ENCODE measurements at regions not wholly inside any gene's neighbourhood (a gene's known extent, or its start where the extent isn't known, plus 50 kb on each side); places are given as distances from the start of the nearest gene placed in this dataset.
"Not testable (repeated sequence)": the region's sequence is repeated elsewhere in the genome, so short reads cannot be mapped to it uniquely, and the experiment has no call there.

- Histone ChIP-seq H3K9me3 (ENCODE audit: control insufficient read depth, low read length) (no peaks in the 10 kb centered on the region), H3K4me3 (ENCODE audit: low read length) (no peak overlapping the region), H3K4me1 (ENCODE audit: control insufficient read depth, insufficient read depth, low read length) (no peaks in the 10 kb centered on the region), H3K27me3 (ENCODE audit: control insufficient read depth, insufficient read depth, low read length) (no peaks in the 10 kb centered on the region), H3K36me3 (ENCODE audit: control insufficient read depth, insufficient read depth, low read length) (no peaks in the 10 kb centered on the region), H3K9ac (ENCODE audit: low read length) (no peak overlapping the region)
Observed at GRCh38 chr1:169031566-169032224, 74.8 kb upstream of the ATP1B1 start.

DNA sequence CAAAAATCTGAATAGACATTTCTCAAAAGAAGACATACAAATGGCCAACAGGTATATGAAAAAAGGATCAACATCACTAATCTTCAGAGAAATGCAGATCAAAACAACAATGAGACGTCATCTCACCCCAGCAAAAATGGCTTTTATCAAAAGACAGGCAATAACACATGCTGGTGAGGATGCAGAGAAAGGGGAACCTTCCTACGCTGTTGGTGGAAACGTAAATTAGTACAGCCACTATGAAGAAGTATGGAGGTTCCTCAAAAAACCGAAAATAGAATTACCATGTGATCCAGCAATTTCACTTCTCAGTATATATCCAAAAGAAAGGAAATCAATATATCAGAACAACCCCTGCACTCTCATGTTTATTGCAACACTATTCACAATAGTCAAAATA, 65.1 kb upstream of the ATP1B1 start:
- Histone ChIP-seq H3K4me1 (ENCODE audit: control insufficient read depth, insufficient read depth, low read length) (peaks cover 10% of the 10 kb centered on the region), H3K27me3 (ENCODE audit: control insufficient read depth, insufficient read depth, low read length) (no peaks in the 10 kb centered on the region), H3K9ac (ENCODE audit: low read length) (no peak overlapping the region), H3K36me3 (ENCODE audit: control insufficient read depth, insufficient read depth, low read length) (no peaks in the 10 kb centered on the region), H3K9me3 (ENCODE audit: control insufficient read depth, low read length) (no peaks in the 10 kb centered on the region), H3K4me3 (ENCODE audit: low read length) (no peak overlapping the region)

GRCh38 chr1:169042377-169042776, 64.1 kb upstream of the ATP1B1 start:
- no peaks in the 10 kb centered on the region for H3K27me3 ChIP-seq (ENCODE audit: control insufficient read depth, insufficient read depth, low read length)
- H3K36me3 ChIP-seq (ENCODE audit: control insufficient read depth, insufficient read depth, low read length): no peaks in the 10 kb centered on the region
- H3K9me3 ChIP-seq (ENCODE audit: control insufficient read depth, low read length): no peaks in the 10 kb centered on the region
- H3K4me3 ChIP-seq (ENCODE audit: low read length): no peak overlapping the region
- H3K4me1 ChIP-seq (ENCODE audit: control insufficient read depth, insufficient read depth, low read length): peaks cover 20% of the 10 kb centered on the region
- no peak overlapping the region for H3K9ac ChIP-seq (ENCODE audit: low read length)

GRCh38 chr1:169043823-169044222, 62.7 kb upstream of the ATP1B1 start:
- Histone ChIP-seq H3K9me3 (ENCODE audit: control insufficient read depth, low read length) (no peaks in the 10 kb centered on the region), H3K4me1 (ENCODE audit: control insufficient read depth, insufficient read depth, low read length) (peaks cover 33% of the 10 kb centered on the region), H3K36me3 (ENCODE audit: control insufficient read depth, insufficient read depth, low read length) (no peaks in the 10 kb centered on the region), H3K4me3 (ENCODE audit: low read length) (no peak overlapping the region), H3K27me3 (ENCODE audit: control insufficient read depth, insufficient read depth, low read length) (no peaks in the 10 kb centered on the region), H3K9ac (ENCODE audit: low read length) (no peak overlapping the region)

GRCh38 chr1:169044296-169044695, 62.2 kb upstream of the ATP1B1 start:
- Histone ChIP-seq H3K4me3 (ENCODE audit: low read length) (no peak overlapping the region), H3K36me3 (ENCODE audit: control insufficient read depth, insufficient read depth, low read length) (no peaks in the 10 kb centered on the region), H3K27me3 (ENCODE audit: control insufficient read depth, insufficient read depth, low read length) (no peaks in the 10 kb centered on the region), H3K9me3 (ENCODE audit: control insufficient read depth, low read length) (no peaks in the 10 kb centered on the region), H3K4me1 (ENCODE audit: control insufficient read depth, insufficient read depth, low read length) (peaks cover 33% of the 10 kb centered on the region), H3K9ac (ENCODE audit: low read length) (no peak overlapping the region)

- Histone ChIP-seq H3K36me3 (ENCODE audit: control insufficient read depth, insufficient read depth, low read length) (no peaks in the 10 kb centered on the region), H3K9me3 (ENCODE audit: control insufficient read depth, low read length) (no peaks in the 10 kb centered on the region), H3K4me3 (ENCODE audit: low read length) (no peak overlapping the region), H3K9ac (ENCODE audit: low read length) (no peak overlapping the region), H3K4me1 (ENCODE audit: control insufficient read depth, insufficient read depth, low read length) (peaks cover 33% of the 10 kb centered on the region), H3K27me3 (ENCODE audit: control insufficient read depth, insufficient read depth, low read length) (no peaks in the 10 kb centered on the region)
Observed at GRCh38 chr1:169044971-169045370, 61.5 kb upstream of the ATP1B1 start.

DNA sequence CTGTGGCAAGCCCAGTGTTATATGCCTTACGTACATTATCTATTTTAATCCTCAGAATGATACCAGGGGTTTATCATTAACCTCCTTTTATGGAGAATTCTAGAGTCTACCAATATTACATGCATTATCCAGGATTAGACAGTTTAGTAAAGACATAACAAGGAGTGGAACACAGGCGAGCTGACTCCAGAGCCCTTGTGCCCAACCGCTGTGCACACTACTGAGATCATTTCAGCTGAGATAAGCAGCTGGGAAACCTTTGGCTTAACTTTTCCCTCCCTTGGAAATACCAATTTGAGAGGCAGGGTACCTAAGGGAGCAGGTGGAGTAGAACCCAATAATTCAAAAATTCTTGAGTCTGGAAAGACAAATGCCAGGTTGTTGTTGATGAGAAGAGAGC, 59.8 kb upstream of the ATP1B1 start:
- Histone ChIP-seq H3K36me3 (ENCODE audit: control insufficient read depth, insufficient read depth, low read length) (no peaks in the 10 kb centered on the region), H3K9me3 (ENCODE audit: control insufficient read depth, low read length) (no peaks in the 10 kb centered on the region), H3K4me3 (ENCODE audit: low read length) (no peak overlapping the region), H3K27me3 (ENCODE audit: control insufficient read depth, insufficient read depth, low read length) (no peaks in the 10 kb centered on the region), H3K9ac (ENCODE audit: low read length) (no peak overlapping the region), H3K4me1 (ENCODE audit: control insufficient read depth, insufficient read depth, low read length) (peaks cover 37% of the 10 kb centered on the region)

DNA sequence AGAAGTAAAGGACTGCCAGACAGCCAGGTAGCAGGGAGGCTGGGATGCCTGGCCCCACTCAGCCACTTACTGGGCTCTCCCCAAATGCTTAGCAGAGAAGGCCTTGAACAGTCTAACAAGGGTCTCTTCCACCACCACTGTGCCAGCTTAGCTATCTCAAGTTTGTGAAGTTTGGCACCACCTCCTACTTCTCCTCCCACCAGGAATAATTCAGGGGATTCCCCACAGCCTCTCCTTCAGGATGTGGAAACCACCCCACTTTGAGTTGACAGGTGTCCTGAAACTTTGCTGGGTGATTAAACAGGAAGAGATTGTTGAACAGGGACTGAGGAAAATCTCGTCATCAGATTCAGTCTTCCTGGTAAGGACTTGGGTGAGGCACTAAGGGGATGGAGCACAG, 59.4 kb upstream of the ATP1B1 start:
- Histone ChIP-seq H3K36me3 (ENCODE audit: control insufficient read depth, insufficient read depth, low read length) (no peaks in the 10 kb centered on the region), H3K9ac (ENCODE audit: low read length) (no peak overlapping the region), H3K27me3 (ENCODE audit: control insufficient read depth, insufficient read depth, low read length) (no peaks in the 10 kb centered on the region), H3K9me3 (ENCODE audit: control insufficient read depth, low read length) (no peaks in the 10 kb centered on the region), H3K4me1 (ENCODE audit: control insufficient read depth, insufficient read depth, low read length) (peaks cover 41% of the 10 kb centered on the region), H3K4me3 (ENCODE audit: low read length) (no peak overlapping the region)

DNA sequence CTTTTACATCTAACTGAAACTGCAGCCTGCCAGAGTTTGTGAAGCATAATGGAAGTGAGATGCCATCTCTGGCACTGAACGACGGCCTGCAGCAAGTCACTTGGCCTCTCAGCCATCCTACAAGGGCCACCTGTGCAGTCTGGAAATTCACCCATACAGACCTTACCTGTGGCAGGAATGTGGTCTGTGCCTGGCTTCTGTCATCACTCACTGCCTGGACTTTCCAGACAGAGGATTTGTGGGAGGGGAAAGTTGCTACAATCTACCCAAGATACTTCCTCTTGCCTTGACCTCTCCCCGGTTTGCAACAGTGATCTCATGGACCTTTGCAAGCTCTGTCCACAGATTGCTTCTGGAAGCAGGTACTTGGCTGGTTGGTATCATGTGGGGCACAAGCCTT, 58.4 kb upstream of the ATP1B1 start:
- Histone ChIP-seq H3K4me1 (ENCODE audit: control insufficient read depth, insufficient read depth, low read length) (peaks cover 51% of the 10 kb centered on the region), H3K36me3 (ENCODE audit: control insufficient read depth, insufficient read depth, low read length) (no peaks in the 10 kb centered on the region), H3K9me3 (ENCODE audit: control insufficient read depth, low read length) (no peaks in the 10 kb centered on the region), H3K4me3 (ENCODE audit: low read length) (no peak overlapping the region), H3K9ac (ENCODE audit: low read length) (no peak overlapping the region), H3K27me3 (ENCODE audit: control insufficient read depth, insufficient read depth, low read length) (no peaks in the 10 kb centered on the region)

GRCh38 chr1:169049258-169049938, 57.1 kb upstream of the ATP1B1 start:
- no peak overlapping the region for H3K4me3 ChIP-seq (ENCODE audit: low read length)
- H3K36me3 ChIP-seq (ENCODE audit: control insufficient read depth, insufficient read depth, low read length): no peaks in the 10 kb centered on the region
- H3K27me3 ChIP-seq (ENCODE audit: control insufficient read depth, insufficient read depth, low read length): no peaks in the 10 kb centered on the region
- H3K9ac ChIP-seq (ENCODE audit: low read length): no peak overlapping the region
- peaks cover 43% of the 10 kb centered on the region for H3K4me1 ChIP-seq (ENCODE audit: control insufficient read depth, insufficient read depth, low read length)
- no peaks in the 10 kb centered on the region for H3K9me3 ChIP-seq (ENCODE audit: control insufficient read depth, low read length)

DNA sequence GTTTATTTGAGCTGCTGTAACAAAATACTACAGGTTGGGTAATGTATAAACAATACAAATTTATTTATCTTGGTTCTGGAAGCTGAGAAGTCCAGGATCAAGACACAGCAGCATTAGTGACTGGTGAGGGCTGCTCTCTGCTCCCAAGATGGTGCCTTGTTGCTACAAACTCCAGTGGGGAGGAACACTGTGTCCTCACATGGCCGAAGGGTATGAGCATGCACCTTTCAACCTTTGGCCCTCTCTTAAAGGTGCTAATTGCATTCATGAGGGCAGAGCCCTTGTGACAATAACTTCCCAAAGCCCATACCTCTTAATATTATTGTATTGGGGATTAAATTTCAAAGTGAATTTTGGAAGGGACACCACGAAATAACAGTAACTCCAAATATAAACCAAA, 55.3 kb upstream of the ATP1B1 start:
- Histone ChIP-seq H3K27me3 (ENCODE audit: control insufficient read depth, insufficient read depth, low read length) (no peaks in the 10 kb centered on the region), H3K4me1 (ENCODE audit: control insufficient read depth, insufficient read depth, low read length) (peaks cover 42% of the 10 kb centered on the region), H3K9me3 (ENCODE audit: control insufficient read depth, low read length) (no peaks in the 10 kb centered on the region), H3K36me3 (ENCODE audit: control insufficient read depth, insufficient read depth, low read length) (no peaks in the 10 kb centered on the region), H3K9ac (ENCODE audit: low read length) (no peak overlapping the region), H3K4me3 (ENCODE audit: low read length) (no peak overlapping the region)

GRCh38 chr1:169052171-169052570, 54.3 kb upstream of the ATP1B1 start:
- not testable (repeated sequence) for H3K9ac ChIP-seq (ENCODE audit: low read length)

More at GRCh38 chr1:169052171-169052570, 54.3 kb upstream of the ATP1B1 start:
- H3K4me3 ChIP-seq (ENCODE audit: low read length); H3K27me3 ChIP-seq (ENCODE audit: control insufficient read depth, insufficient read depth, low read length); H3K36me3 ChIP-seq (ENCODE audit: control insufficient read depth, insufficient read depth, low read length); H3K9me3 ChIP-seq (ENCODE audit: control insufficient read depth, low read length): not testable (repeated sequence)
- H3K4me1 ChIP-seq (ENCODE audit: control insufficient read depth, insufficient read depth, low read length): peaks cover 34% of the 10 kb centered on the region

Data from mucosa of stomach (tissue), 1 donor.